ENCODE measurements at regions not wholly inside any gene's neighbourhood (a gene's known extent, or its start where the extent isn't known, plus 50 kb on each side); places are given as distances from the start of the nearest gene placed in this dataset.

DNA sequence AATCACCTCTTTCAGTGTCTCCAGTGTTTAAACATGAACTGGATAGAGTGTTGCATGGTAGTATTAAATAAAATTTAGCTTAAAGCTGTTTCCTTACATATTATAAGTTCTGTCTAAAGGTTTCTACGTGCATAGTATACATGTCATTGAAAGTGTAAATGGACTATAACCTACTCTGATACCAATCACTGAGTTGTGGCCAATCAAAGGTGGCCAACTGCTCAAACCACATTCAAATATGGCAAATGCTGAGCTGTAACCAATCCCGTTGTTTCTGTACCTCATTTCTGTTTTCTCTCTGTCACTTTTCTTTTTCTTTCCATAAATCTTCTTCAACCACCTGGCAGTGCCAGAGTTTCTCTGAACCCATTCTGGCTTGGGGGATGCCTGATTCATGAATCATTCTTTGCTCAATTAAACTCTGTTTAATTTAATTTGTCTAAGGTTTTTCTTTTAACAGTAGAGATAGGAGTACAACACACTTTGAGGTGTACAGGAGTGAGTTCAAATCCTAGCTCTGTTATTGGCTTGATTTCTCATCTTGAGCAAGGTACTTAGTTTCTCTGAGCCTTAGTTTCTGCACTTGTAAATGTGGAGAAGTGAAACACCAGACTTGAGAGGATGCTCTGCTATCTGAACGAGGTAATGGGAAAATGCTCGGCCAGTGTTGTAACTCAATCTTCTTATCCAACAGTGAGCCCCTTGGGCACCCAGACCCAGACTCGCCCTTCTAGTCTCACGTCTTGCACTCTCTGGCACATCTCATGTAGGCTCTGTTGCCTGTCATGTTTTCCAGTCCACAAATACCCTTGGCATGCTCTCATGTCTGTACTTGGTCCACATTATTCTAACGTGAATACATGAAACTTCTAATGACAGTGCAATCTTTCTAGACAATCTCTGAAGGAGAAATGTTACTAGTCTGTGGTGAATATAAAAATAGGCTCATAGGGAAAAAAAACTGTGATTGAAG is 228.0 kb downstream of the PIK3C3 start:
- DNase-seq = no peak
- Mint-ChIP-seq H3K4me3 (no peak overlapping the region), H3K27ac (peak overlapping the region; percentile 31), H3K27me3 (ENCODE audit: low read depth, poor library complexity) (no peaks in the 10 kb centered on the region), H3K9me3 (no peaks in the 10 kb centered on the region), H3K4me1 (no peaks in the 10 kb centered on the region), H3K36me3 (ENCODE audit: low read depth) (no peaks in the 10 kb centered on the region)
- TF ChIP-seq, protein P1, sequence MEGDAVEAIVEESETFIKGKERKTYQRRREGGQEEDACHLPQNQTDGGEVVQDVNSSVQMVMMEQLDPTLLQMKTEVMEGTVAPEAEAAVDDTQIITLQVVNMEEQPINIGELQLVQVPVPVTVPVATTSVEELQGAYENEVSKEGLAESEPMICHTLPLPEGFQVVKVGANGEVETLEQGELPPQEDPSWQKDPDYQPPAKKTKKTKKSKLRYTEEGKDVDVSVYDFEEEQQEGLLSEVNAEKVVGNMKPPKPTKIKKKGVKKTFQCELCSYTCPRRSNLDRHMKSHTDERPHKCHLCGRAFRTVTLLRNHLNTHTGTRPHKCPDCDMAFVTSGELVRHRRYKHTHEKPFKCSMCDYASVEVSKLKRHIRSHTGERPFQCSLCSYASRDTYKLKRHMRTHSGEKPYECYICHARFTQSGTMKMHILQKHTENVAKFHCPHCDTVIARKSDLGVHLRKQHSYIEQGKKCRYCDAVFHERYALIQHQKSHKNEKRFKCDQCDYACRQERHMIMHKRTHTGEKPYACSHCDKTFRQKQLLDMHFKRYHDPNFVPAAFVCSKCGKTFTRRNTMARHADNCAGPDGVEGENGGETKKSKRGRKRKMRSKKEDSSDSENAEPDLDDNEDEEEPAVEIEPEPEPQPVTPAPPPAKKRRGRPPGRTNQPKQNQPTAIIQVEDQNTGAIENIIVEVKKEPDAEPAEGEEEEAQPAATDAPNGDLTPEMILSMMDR (IDR thresholded peaks at IDR 0.05) = no peak

DNA sequence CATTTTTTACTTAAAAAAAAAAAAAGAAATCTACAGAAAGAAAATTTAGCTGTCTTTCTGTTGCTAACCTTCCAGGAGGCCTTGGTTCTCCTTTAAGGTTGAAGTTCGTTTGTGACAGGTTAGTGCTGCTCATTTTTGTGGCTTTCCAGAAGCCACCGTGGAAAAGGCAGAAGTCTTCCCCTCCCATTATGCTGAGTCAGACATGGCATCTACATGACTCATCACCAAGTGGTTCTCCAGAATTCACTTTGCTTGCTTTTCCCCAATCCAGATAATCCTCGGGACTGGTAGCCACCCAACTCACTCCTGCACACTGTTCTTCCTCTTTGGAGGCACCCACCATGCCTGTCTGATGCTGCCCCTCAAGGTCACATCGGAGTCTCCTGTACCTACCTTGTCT is 228.7 kb downstream of the PIK3C3 start:
- Mint-ChIP-seq H3K9me3 (peaks cover under 1% of the 10 kb centered on the region), H3K36me3 (ENCODE audit: low read depth) (no peaks in the 10 kb centered on the region), H3K4me1 (peaks cover 5% of the 10 kb centered on the region), H3K27me3 (ENCODE audit: low read depth, poor library complexity) (no peaks in the 10 kb centered on the region), H3K27ac (no peak overlapping the region), H3K4me3 (no peak overlapping the region)
- no peak for DNase-seq
- TF ChIP-seq, protein P1 (IDR thresholded peaks at IDR 0.05) = no peak

DNA sequence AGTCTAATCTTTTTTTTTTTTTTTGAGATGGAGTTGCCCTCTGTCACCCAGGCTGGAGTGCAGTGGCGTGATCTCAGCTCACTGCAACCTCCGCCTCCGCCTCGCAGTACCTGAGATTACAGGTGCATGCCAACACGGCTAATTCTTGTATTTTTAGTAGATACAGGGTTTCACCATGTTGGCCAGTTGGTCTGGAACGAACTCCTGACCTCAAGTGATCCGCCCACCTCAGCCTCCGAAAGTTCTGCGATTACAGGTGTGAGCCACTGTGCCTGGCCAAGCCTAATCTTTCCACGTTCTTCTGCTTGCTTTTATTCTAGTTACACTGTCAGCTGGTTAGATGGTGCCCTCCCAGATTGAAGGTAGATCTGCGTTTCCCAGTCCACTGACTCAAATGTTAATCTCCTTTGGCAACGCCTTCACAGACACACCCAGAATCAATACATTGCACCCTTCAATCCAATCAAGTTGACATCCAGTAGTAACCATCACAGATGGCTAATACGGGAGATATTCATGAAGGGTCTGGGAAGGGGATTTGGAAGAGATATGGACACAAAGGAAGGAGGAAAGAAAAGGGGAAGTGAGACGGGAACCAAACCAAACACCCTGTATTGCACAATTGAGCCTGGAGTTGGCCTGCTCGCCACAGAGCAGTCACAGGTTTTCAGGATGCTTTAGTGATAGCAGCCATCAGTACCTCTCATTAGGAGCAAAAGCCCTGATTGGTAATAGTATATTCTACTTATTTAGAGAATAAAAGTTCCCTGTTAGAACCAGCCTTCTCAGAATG is 229.8 kb downstream of the PIK3C3 start:
- TF ChIP-seq, protein P1 (IDR thresholded peaks at IDR 0.05) = no peak
- H3K4me3 Mint-ChIP-seq = no peak overlapping the region
- H3K4me1 Mint-ChIP-seq = peaks cover 5% of the 10 kb centered on the region
- no peak for DNase-seq
- H3K9me3 Mint-ChIP-seq = peaks cover 11% of the 10 kb centered on the region
- no peak overlapping the region for H3K27ac Mint-ChIP-seq
- H3K36me3 Mint-ChIP-seq (ENCODE audit: low read depth) = no peaks in the 10 kb centered on the region
- no peaks in the 10 kb centered on the region for H3K27me3 Mint-ChIP-seq (ENCODE audit: low read depth, poor library complexity)

DNA sequence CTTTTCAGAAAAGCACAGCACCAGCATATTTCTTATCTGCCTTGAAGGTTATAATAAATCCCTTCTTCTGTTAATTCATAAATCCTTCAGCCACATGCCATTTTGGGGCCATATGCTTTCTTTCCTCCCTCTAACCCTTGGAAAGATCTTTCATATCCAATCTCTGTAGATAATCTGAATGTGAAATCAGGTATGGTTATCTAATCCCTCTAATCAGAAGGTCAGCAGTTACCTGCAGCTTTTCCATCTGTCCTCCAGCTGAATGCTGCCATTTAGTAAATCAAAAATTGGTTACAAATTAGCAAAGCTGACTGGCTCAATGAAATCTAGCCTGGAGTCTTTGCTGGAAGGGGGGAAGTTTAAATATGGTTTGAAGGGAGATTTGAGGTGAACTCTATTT is 230.5 kb downstream of the PIK3C3 start:
- peaks cover 5% of the 10 kb centered on the region for H3K4me1 Mint-ChIP-seq
- no peaks in the 10 kb centered on the region for H3K27me3 Mint-ChIP-seq (ENCODE audit: low read depth, poor library complexity)
- TF ChIP-seq, protein P1 (IDR thresholded peaks at IDR 0.05) = no peak
- peaks cover 17% of the 10 kb centered on the region for H3K9me3 Mint-ChIP-seq
- no peak overlapping the region for H3K27ac Mint-ChIP-seq
- H3K4me3 Mint-ChIP-seq = no peak overlapping the region
- peaks cover 3% of the 10 kb centered on the region for H3K36me3 Mint-ChIP-seq (ENCODE audit: low read depth)
- no peak for DNase-seq

DNA sequence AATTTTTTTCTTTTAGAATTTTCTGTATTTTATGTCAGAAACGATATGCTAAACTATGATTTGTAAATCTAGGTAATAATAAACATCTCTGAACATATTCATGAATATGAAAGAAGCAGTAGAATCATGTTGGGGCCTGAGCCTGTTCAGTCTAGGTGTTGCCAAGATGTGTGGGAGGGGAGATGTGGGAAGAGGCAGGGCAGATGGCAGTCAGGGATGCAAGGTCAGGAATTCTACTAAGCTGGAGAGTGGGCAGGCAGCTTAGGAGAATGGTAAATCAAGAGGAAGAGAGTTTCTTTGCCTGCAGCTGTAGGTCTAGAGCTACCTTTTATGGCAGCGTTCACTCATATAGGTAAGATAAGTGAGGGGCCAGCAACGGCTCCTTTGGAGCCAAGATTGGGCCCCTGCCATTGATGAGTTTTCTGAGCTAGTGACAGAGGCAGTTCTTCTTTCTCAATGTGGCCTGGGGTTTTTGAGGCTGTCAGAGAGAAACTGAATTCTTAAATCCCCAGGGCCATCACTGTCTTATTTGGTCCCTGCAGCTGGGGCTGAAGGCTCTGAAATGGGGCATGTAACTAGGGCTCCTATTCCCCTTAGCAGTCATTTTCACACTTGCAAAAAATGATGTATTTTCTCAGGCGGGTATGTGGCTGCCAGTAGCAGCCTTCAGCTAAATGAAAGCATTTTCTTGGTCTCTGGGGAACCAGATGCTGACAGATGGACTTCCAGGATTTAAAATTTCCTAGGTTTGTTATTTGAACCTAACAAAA is 232.8 kb downstream of the PIK3C3 start:
- H3K27ac Mint-ChIP-seq = no peak overlapping the region
- H3K27me3 Mint-ChIP-seq (ENCODE audit: low read depth, poor library complexity) = no peaks in the 10 kb centered on the region
- peaks cover 5% of the 10 kb centered on the region for H3K36me3 Mint-ChIP-seq (ENCODE audit: low read depth)
- TF ChIP-seq, protein P1 (IDR thresholded peaks at IDR 0.05) = no peak
- peaks cover 19% of the 10 kb centered on the region for H3K9me3 Mint-ChIP-seq
- H3K4me3 Mint-ChIP-seq = no peak overlapping the region
- no peak for DNase-seq
- peaks cover 5% of the 10 kb centered on the region for H3K4me1 Mint-ChIP-seq
